ENCODE measurements at regions not wholly inside any gene's neighbourhood (a gene's known extent, or its start where the extent isn't known, plus 50 kb on each side); places are given as distances from the start of the nearest gene placed in this dataset.

- Histone ChIP-seq H3K4me3 (replicated peaks; ENCODE audit: insufficient read depth, low read length) (no peak overlapping the region), H3K27ac (replicated peaks) (no peak overlapping the region), H3K27me3 (ENCODE audit: insufficient read depth, poor library complexity, severe bottlenecking) (no peaks in the 10 kb centered on the region)
- TF ChIP-seq GABPA (IDR thresholded peaks at IDR 0.05; ENCODE audit: low read depth) (no peak), SPI1 (IDR thresholded peaks at IDR 0.05; ENCODE audit: borderline replicate concordance, low read depth) (no peak), CTCF (IDR thresholded peaks at IDR 0.05; ENCODE audit: insufficient read depth, low read length) (no peak), POLR2AphosphoS5 (IDR thresholded peaks at IDR 0.05; ENCODE audit: low read depth) (no peak), REST (IDR thresholded peaks at IDR 0.05; ENCODE audit: insufficient replicate concordance, low read depth) (no peak)
- no peak for DNase-seq (ENCODE audit: low read depth in 1 of 2, low spot score in 1 of 2)
These were observed 426.0 kb upstream of the RARB start for GRCh38 chr3:25002052-25002451.

- TF ChIP-seq CTCF (IDR thresholded peaks at IDR 0.05; ENCODE audit: insufficient read depth, low read length), result no peak
- TF ChIP-seq REST (IDR thresholded peaks at IDR 0.05; ENCODE audit: insufficient replicate concordance, low read depth), result no peak
- TF ChIP-seq GABPA (IDR thresholded peaks at IDR 0.05; ENCODE audit: low read depth), result no peak
- TF ChIP-seq SPI1 (IDR thresholded peaks at IDR 0.05; ENCODE audit: borderline replicate concordance, low read depth), result no peak
- no peak for TF ChIP-seq POLR2AphosphoS5 (IDR thresholded peaks at IDR 0.05; ENCODE audit: low read depth)
- no peaks in the 10 kb centered on the region for H3K27me3 ChIP-seq (ENCODE audit: insufficient read depth, poor library complexity, severe bottlenecking)
- no peak for DNase-seq (ENCODE audit: low read depth in 1 of 2, low spot score in 1 of 2)
- H3K4me3 ChIP-seq (replicated peaks; ENCODE audit: insufficient read depth, low read length), result no peak overlapping the region
- no peak overlapping the region for H3K27ac ChIP-seq (replicated peaks)
These were observed 419.9 kb upstream of the RARB start for GRCh38 chr3:25007974-25008658.

GRCh38 chr3:25009665-25010064, 418.4 kb upstream of the RARB start:
- Histone ChIP-seq H3K27ac (replicated peaks) (no peak overlapping the region), H3K27me3 (ENCODE audit: insufficient read depth, poor library complexity, severe bottlenecking) (no peaks in the 10 kb centered on the region), H3K4me3 (replicated peaks; ENCODE audit: insufficient read depth, low read length) (no peak overlapping the region)
- no peak for DNase-seq (ENCODE audit: low read depth in 1 of 2, low spot score in 1 of 2)
- TF ChIP-seq REST (IDR thresholded peaks at IDR 0.05; ENCODE audit: insufficient replicate concordance, low read depth) (no peak), CTCF (IDR thresholded peaks at IDR 0.05; ENCODE audit: insufficient read depth, low read length) (no peak), GABPA (IDR thresholded peaks at IDR 0.05; ENCODE audit: low read depth) (no peak), SPI1 (IDR thresholded peaks at IDR 0.05; ENCODE audit: borderline replicate concordance, low read depth) (no peak), POLR2AphosphoS5 (IDR thresholded peaks at IDR 0.05; ENCODE audit: low read depth) (no peak)
